Putamen (tissue), 1 donor: ENCODE measurements at regions not wholly inside any gene's neighbourhood (a gene's known extent, or its start where the extent isn't known, plus 50 kb on each side); places are given as distances from the start of the nearest gene placed in this dataset.
"Not testable (repeated sequence)": the region's sequence is repeated elsewhere in the genome, so short reads cannot be mapped to it uniquely, and the experiment has no call there.

Source experiments
- DNase-seq: peaks from one replicate; pipeline ENCODE4 v3.0.0-alpha.2; 2016; ENCODE audit warnings: low spot score

GRCh38 chr3:74978684-74979083, 364.2 kb upstream of the CNTN3 start:
- no peak for DNase-seq

GRCh38 chr3:74985028-74985904, 370.8 kb upstream of the CNTN3 start:
- not testable (repeated sequence) for DNase-seq

- DNase-seq: no peak
Observed at GRCh38 chr3:74988095-74988494, 373.6 kb upstream of the CNTN3 start.

GRCh38 chr3:74992898-74993297, 378.4 kb upstream of the CNTN3 start:
- DNase-seq: no peak

- no peak for DNase-seq
Observed at GRCh38 chr3:75001330-75001729, 386.9 kb upstream of the CNTN3 start.

- DNase-seq: no peak
Observed at GRCh38 chr3:75012791-75013331, 398.4 kb upstream of the CNTN3 start.

GRCh38 chr3:75014008-75014407, 399.5 kb upstream of the CNTN3 start:
- DNase-seq: no peak

- DNase-seq: no peak
Observed at GRCh38 chr3:75015280-75015679, 400.8 kb upstream of the CNTN3 start.

- no peak for DNase-seq
Observed at GRCh38 chr3:75035146-75035545, 420.7 kb upstream of the CNTN3 start.

GRCh38 chr3:75042941-75043340, 428.5 kb upstream of the CNTN3 start:
- DNase-seq: no peak

- DNase-seq: no peak
Observed at GRCh38 chr3:75048650-75049049, 434.2 kb upstream of the CNTN3 start.

- no peak for DNase-seq
Observed at GRCh38 chr3:75049533-75049932, 435.1 kb upstream of the CNTN3 start.

- no peak for DNase-seq
Observed at GRCh38 chr3:75059120-75059519, 444.7 kb upstream of the CNTN3 start.

- no peak for DNase-seq
Observed at GRCh38 chr3:75061806-75062205, 447.3 kb upstream of the CNTN3 start.

GRCh38 chr3:75075158-75075557, 460.7 kb upstream of the CNTN3 start:
- no peak for DNase-seq

- DNase-seq: no peak
Observed at GRCh38 chr3:75076481-75076880, 462.0 kb upstream of the CNTN3 start.

- DNase-seq: no peak
Observed at GRCh38 chr3:75078290-75078689, 463.8 kb upstream of the CNTN3 start.

GRCh38 chr3:75082845-75083244, 468.4 kb upstream of the CNTN3 start:
- DNase-seq: no peak

- no peak for DNase-seq
Observed at GRCh38 chr3:75089841-75090240, 475.4 kb upstream of the CNTN3 start.

GRCh38 chr3:75101329-75102147, 487.1 kb upstream of the CNTN3 start:
- DNase-seq: no peak

- no peak for DNase-seq
Observed at GRCh38 chr3:75110741-75111140, 496.3 kb upstream of the CNTN3 start.

- no peak for DNase-seq
Observed at GRCh38 chr3:75115695-75116094, 501.2 kb upstream of the CNTN3 start.

GRCh38 chr3:75118779-75119178, 504.3 kb upstream of the CNTN3 start:
- DNase-seq: no peak
